ENCODE measurements at regions not wholly inside any gene's neighbourhood (a gene's known extent, or its start where the extent isn't known, plus 50 kb on each side); places are given as distances from the start of the nearest gene placed in this dataset.
A peak's percentile ranks its signal among the peaks of the same experiment; 100 is the strongest.

GRCh38 chr5:87572611-87573010 lies 159.9 kb upstream of the CCNH start (continued):
- TF ChIP-seq HSF1 (IDR thresholded peaks at IDR 0.05; ENCODE audit: low read depth, low read length) (no peak), POLR2A (IDR thresholded peaks at IDR 0.05; ENCODE audit: low read depth, low read length) (no peak), PAX5 (IDR thresholded peaks at IDR 0.05; ENCODE audit: borderline replicate concordance, low read depth, low read length) (no peak), RB1 (IDR thresholded peaks at IDR 0.05; ENCODE audit: borderline replicate concordance) (no peak), FOS (IDR thresholded peaks at IDR 0.05; ENCODE audit: borderline replicate concordance, extremely low read depth, insufficient read length) (no peak)

- Histone ChIP-seq H3K4me2 (ENCODE audit: control insufficient read depth, insufficient read depth) (no peak overlapping the region), H3K4me3 (no peak overlapping the region), H3K9ac (ENCODE audit: control insufficient read depth, insufficient read depth, low read length) (no peak overlapping the region), H3K27ac (ENCODE audit: control insufficient read depth, insufficient read depth) (no peak overlapping the region), H3K9me3 (replicated peaks; ENCODE audit: control insufficient read depth, insufficient read depth, low read length) (no peaks in the 10 kb centered on the region), H4K20me1 (ENCODE audit: control insufficient read depth, insufficient read depth) (no peaks in the 10 kb centered on the region; the same call in 1 of the 2 replicates), H3K79me2 (ENCODE audit: control insufficient read depth, insufficient read depth, low read length) (no peaks in the 10 kb centered on the region), H3K27me3 (replicated peaks in 1 of 2; ENCODE audit: control insufficient read depth in 2 of 2, insufficient read depth in 2 of 2, low read length in 1 of 2) (no peaks in the 10 kb centered on the region), H3K36me3 (ENCODE audit: control insufficient read depth in 2 of 2, insufficient read depth in 2 of 2, low read length in 1 of 2) (no peaks in the 10 kb centered on the region), H2AFZ (ENCODE audit: control insufficient read depth, low read depth, low read length) (no peak overlapping the region), H3K4me1 (ENCODE audit: control insufficient read depth, insufficient read depth, low read length) (no peaks in the 10 kb centered on the region)
- ATAC-seq (no peak), DNase-seq (ENCODE audit: low read depth, low spot score) (no peak), FAIRE-seq (no peak)
- no TSS peak for BruUV-seq (replicated peaks)
- 8% methylated on average over 2 of the region's 2 CpGs for WGBS (ENCODE audit: insufficient coverage, insufficient replicate concordance, low lambda C conversion rate, missing lambda C conversion rate)
- SMC1A ChIA-PET (ENCODE audit: uncharacterized antibody, unreplicated experiment) = no interaction called here
- RAD21 ChIA-PET (ENCODE audit: unreplicated experiment) = no interaction called here
- CTCF ChIA-PET = no interaction called here
- POLR2A ChIA-PET = no interaction called here
- intact Hi-C loops (cut with micrococcal nuclease; ENCODE audit: unreplicated experiment) (no loop called here), in situ Hi-C loops (cut with MboI) (no loop called here)
- TF ChIP-seq FOXM1 (IDR thresholded peaks at IDR 0.05; ENCODE audit: low read depth, low read length) = no peak
- TF ChIP-seq NR2C1 (IDR thresholded peaks at IDR 0.05) = no peak
- TF ChIP-seq HCFC1 (IDR thresholded peaks at IDR 0.05; ENCODE audit: low read length) = no peak
- TF ChIP-seq REST (IDR thresholded peaks at IDR 0.05; ENCODE audit: low read depth, low read length) = no peak
- no peak for TF ChIP-seq KDM1A (IDR thresholded peaks at IDR 0.05; ENCODE audit: borderline replicate concordance)
- no peak for TF ChIP-seq IRF5 (IDR thresholded peaks at IDR 0.05; ENCODE audit: borderline replicate concordance)
- no peak for TF ChIP-seq RUNX3 (IDR thresholded peaks at IDR 0.05; ENCODE audit: low read length)
- TF ChIP-seq RBBP5 (conservative IDR thresholded peaks at IDR 0.05) = no peak
- TF ChIP-seq NFYB (IDR thresholded peaks at IDR 0.05; ENCODE audit: insufficient read depth, low read depth, low read length) = no peak
- no peak for TF ChIP-seq POLR2A (IDR thresholded peaks at IDR 0.05; ENCODE audit: low read depth, low read length)
- TF ChIP-seq DPF2 (IDR thresholded peaks at IDR 0.05) = no peak
- no peak for TF ChIP-seq MYB (IDR thresholded peaks at IDR 0.05; ENCODE audit: borderline replicate concordance, low read depth, low read length)
- 0 out of 2 replicates have a peak, but pooled peaks have one; percentile 17 for TF ChIP-seq JUNB (IDR thresholded peaks at IDR 0.05)
- no peak for TF ChIP-seq NR2F1 (conservative IDR thresholded peaks at IDR 0.05)
- TF ChIP-seq CEBPB (IDR thresholded peaks at IDR 0.05; ENCODE audit: borderline replicate concordance in 1 of 2, low read depth in 2 of 2, low read length in 2 of 2) = no peak
- TF ChIP-seq WRNIP1 (IDR thresholded peaks at IDR 0.05; ENCODE audit: borderline replicate concordance, low read depth, low read length) = no peak
These were observed 159.4 kb upstream of the CCNH start for GRCh38 chr5:87572090-87572489.

Measured in GM12878 (cell line).